DMS153 (cell line): ENCODE measurements at regions not wholly inside any gene's neighbourhood (a gene's known extent, or its start where the extent isn't known, plus 50 kb on each side); places are given as distances from the start of the nearest gene placed in this dataset.
"Not testable (repeated sequence)": the region's sequence is repeated elsewhere in the genome, so short reads cannot be mapped to it uniquely, and the experiment has no call there.

Experiments
- DNase-seq: peaks from one replicate; lab custom pipeline; 2025; lab: John Stamatoyannopoulos, UW

DNA sequence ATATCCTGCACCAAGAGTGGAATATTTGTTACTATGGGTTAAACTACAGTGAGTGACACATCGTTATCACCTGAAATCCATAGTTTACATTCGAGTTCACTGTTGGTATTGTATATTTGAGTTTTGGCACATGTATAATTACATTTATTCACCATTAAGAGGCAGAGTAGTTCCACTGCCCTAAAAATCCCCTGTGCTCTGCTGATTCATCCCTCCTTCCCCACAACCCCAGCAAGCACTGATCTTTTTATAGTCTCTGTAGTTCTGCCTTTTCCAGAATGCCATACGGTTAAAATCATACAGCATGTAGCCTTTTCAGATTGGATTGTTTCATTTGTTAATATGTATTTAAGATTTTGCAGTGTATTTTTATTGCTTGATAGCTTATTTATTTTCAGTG lies 495.2 kb downstream of the DIRAS2 start:
- DNase-seq = no peak

DNA sequence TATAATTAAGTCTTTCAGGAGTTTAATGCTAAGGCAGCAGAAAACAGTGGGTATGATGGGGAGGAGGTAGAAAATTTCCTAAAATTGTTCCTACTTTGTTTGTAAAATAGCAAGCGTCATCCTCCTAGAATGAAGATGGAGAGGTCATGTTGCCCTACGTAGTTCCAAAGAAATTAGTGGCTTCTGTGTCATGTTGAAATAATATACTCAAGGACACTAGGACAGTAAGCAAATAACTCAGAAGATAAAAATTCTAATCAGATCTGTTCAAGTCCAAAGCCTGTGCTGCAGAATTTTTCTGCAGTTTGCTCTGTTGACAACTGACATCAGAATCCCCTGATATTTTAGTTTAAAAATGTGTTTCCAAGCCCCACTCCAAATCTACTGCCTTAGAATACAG lies 486.3 kb downstream of the DIRAS2 start:
- DNase-seq = no peak

DNA sequence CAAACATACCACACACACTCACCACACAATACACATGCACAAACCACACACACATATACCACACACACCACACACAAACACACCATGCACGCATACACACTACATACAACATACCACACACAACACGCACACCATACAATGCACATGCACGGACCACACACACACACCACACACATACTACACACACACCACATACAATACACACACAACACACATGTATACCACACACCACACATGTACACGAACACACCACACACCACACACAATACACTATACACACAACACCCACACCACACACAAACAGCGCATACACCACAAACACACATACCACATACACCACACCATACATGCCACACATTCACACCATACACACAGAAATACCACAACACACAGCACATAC lies 480.3 kb downstream of the DIRAS2 start:
- no peak for DNase-seq

DNA sequence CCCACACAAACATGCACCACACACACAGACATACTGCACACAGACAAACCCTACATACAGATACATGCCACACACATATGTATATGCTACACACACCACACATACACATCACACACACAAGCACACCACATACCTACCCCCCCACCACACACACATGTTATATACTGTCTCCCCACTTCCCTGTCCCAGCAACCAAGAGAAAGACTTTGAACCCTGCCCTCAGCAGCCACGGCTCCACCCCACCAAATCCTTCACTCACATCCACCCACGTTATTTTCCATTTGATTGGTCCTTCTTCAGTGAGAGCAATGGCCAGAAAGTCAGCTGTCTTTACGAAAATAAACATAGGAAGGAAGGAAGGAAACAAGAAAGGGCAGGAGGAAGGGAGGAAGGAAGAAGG lies 479.8 kb downstream of the DIRAS2 start:
- no peak for DNase-seq

DNA sequence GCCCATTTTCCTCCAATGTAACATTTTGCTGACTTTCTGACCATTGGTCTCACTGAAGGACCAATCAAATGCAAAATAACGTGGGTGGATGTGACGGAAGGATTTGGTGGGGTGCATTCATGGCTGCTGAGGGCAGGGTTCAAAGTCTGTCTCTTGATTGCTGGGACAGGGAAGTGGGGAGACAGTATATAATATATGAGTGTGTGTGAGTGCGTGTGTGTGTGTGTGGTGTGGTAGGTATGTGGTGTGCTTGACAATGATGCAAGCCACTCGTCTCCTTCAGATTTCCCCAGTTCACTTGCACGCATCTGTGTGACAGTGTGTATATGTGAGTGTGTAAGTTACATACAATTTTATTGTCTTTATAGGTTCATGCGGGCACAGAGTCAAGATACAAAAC lies 477.3 kb downstream of the DIRAS2 start:
- DNase-seq = no peak

DNA sequence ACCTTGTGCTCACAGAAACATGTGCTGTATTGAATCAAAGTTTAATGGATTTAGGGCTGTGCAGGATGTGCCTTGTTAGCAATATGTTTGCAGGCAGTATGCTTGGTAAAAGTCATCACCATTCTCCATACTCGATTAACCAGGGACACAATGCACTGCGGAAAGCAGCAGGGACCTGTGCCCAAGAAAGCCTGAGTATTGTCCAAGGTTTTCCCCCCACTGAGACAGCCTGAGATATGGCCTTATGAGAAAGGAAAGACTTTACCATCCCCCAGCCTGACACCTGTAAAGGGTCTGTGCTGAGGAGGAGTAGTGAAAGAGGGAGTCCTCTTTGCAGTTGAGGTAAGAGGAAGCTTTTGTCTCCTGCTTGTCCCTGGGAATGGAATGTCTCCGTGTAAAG lies 476.2 kb downstream of the DIRAS2 start:
- DNase-seq = not testable (repeated sequence)

DNA sequence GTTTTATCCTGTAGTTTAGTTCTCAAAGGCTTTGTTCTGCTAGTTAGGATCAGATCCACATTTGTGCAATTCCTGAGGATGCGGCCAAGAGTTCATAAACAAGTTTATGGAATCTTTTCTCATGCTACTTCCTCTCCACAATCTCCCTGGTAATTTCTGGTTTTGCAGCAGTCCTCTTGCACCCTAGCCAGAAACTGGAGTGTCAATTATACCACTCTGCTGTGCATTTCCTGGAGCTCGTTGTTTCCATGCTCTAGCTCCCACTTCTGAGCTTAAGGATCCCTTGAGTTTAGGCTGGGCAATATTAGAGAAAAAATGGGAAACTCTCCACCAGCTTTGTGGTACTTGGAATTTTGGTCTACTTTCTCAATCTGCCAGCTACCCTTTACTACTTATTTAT lies 474.7 kb downstream of the DIRAS2 start:
- peak; percentile 50 for DNase-seq

DNA sequence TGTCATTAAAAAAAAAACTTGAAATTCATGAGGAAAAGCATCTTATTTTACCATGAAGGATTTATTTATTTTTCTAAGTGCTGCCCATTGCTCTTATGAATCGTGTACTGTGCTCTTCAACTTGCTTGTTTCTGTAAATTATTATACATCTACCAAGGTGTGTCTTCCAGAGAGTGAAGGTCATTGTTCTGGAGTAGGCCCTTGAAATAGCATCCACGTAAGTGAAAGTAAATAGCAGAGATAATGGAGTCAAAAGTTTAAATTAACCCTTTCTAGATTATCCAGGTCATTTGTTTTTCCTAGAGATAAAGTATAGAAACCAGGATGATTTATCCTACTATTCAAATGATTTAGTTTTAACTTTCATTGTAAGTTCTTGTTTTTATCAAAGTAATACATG lies 473.1 kb downstream of the DIRAS2 start:
- peak; percentile 41 for DNase-seq

DNA sequence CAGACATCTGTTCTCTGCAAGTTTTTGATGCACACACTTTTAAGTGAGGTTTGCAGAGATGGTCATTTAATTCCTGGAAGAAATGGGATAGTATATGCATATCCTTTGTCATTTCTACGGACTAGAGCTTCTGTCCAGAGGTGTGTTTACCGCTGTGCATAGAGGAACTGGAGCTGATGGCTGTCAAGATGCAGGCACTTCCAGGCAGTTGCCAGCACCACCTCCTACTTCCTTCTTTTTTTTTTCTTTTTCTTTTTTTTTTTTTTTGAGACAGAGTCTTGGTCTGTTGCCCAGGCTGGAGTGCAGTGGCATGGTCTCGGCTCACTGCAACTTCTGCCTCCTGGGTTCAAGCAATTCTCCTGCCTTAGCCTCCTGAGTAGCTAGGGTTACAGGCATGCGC lies 468.7 kb downstream of the DIRAS2 start:
- not testable (repeated sequence) for DNase-seq

DNA sequence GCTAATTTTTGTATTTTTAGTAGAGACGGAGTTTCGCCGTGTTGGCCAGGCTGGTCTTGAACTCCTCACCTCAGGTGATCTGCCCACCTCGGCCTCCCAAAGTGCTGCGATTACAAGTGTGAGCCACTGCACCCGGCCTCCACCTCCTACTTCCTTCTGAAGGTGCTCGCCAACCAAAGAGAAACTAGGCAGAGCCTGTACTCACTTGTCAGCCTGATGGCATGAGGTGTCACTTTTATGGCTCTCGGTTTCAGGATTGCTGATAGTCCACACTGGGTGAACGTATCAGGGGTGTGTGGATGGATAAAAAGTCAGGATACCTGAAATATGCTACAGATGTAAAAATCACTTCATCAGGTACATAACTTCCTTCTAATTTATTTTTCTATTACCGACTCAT lies 468.3 kb downstream of the DIRAS2 start:
- DNase-seq = not testable (repeated sequence)

DNA sequence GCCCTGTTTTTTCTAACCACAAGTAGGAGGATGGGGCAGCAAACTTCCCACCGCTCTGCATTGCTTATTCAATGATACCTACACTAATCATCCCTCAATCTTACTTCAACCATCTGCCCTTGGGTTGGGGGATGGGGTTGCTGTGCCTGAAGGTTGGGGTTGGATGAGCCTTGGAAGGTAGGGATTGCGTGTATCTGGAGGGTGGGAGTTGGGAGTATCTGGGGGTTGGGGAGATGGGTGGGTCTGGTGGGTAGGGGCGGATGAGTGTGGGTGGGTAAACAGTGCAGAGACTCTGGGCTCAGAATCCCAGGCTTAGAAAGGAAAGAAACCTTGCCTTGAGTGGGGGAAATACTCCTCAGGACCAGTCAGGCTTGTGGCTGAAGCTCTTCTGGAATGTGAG lies 467.4 kb downstream of the DIRAS2 start:
- no peak for DNase-seq

DNA sequence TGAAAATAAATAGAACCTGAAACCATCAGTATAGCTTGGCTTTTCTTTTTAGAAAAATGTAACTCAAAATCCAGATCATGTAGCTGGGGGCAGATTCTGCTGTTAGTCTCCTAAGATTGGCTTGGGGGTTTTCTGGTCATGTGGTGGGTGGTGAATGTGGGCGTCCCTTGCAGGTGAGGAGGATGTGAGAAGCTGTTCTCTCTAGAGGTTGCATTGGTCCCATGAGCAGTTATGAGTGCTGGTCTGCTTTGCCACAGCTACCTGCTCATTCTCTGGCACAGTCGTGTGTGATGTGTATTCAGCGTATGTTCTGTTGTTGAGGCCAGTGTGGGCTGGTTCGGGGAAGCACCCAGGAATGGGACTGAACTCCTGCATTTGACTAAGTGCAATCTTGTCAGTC lies 466.8 kb downstream of the DIRAS2 start:
- no peak for DNase-seq

DNA sequence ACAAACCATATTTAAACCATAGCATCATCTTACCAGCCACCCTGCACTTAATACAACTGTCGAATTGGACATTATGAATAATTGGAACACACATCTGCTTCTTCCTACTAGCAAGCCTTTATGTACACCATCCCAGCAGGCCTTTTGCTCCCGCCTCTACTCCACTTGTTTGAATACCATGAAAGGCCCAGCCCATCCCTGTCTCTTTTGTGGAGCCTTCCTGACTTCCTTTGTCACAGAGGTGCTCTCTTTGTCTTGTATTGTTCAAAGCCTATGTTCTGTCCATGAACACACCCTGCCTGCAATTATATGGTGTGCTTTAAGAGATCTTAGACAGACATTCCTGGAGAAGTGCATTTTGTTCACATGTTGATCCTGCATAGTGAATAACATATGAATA lies 465.7 kb downstream of the DIRAS2 start:
- peak; percentile 100 for DNase-seq

DNA sequence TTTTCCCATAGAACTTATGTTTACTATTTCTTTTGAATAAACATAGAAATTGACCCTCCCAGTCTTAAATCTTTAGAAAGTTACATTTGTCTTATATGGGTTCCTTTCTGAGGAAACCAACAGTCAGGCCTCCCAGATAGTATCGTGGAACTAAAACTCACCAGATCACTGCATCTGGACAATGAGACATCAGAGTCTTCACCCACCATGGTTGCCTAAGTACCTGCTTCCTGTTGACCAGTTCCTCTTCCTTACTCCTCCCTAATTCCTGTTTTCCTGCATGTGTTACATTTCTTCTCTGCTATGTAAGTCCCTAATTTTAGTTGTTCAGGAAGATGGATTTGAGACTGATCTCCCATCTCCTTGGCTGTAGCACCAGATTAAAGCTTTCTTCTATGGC lies 462.2 kb downstream of the DIRAS2 start:
- peak; percentile 10 for DNase-seq

DNA sequence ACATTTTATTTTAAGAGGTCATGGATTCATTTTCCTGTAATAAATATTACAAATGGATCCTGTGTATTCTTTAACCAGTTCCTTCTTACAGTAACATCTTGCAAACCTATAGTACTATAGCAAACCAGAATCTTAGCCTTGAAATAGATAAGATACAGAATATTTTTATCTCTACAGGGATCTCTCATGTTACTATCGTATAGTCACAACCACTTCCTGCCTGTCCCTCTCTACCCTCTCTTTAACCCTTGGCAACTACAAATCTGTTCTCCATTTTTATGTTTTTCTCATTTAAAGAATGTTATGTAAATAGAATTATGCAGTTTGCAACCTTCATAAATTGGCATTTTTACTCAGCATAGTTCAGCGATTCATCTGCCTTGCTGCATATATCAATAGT lies 454.0 kb downstream of the DIRAS2 start:
- no peak for DNase-seq

DNA sequence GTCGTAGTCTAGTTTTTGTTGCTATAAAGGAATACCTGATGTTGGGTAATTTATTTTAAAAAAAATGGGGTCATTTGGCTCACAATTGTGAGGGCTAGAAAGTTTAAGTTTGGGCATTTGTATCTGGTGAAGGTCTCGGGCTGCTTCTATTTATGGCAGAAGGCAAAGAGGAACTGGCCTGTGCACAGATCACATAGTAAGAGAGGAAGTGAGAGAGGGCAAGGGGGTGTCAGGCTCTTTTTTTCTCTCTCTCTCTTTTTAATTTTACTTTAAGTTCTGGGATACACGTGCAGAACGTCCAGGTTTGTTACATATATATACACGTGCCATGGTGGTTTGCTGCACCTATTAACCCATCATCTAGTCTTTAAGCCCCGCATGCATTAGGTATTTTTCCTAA lies 453.3 kb downstream of the DIRAS2 start:
- no peak for DNase-seq

DNA sequence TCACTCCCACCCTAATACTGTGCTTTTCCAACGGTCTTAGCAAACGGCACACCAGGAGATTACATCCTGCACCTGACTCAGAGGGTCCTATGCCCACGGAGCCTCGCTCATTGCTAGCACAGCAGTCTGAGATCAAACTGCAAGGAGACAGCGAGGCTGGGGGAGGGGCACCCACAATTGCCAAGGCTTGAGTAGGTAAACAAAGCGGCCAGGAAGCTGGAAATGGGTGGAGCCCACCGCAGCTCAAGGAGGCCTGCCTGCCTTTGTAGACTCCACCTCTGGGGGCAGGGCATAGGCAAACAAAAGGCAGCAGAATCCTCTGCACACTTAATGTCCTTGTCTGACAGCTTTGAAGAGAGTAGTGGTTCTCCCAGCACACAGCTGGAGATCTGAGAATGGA lies 450.2 kb downstream of the DIRAS2 start:
- not testable (repeated sequence) for DNase-seq

DNA sequence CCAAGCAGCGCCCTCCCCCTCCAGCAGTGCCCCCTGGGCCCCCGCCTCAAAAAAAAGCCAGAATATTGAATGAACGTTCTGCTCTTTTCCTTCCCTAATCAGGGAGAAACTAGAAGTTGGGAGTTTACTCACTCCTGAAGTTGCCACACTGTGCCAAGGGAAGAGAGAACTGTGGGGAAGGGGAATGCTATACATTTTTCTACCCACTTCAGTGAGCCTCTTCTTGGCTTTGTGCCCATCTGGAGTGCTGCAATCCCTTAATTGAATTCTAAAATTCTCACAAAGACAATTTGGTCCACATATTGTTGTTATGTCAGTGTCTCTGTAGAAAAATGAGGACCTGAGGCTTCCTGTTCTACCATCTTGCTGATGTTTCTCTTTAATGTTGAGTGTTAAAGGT lies 443.7 kb downstream of the DIRAS2 start:
- DNase-seq = no peak

DNA sequence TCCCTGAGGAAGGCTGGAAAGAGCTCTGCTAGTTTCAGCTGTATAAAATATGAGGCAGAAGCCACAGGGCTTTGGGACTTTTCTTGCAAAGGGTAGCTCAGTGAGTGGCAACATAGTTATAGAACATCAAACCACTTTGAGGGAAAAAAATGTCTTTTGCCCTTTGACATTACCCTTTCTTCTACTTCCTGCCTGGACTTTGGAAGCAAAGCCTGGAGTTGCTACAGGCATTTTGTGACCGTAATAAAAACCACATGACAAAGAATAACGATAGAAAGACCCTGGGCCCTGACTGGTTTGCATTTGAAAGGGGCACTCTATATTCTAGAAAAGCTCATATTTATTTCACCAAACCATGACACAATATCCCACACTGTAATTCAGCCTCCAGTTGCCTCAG lies 440.9 kb downstream of the DIRAS2 start:
- no peak for DNase-seq

DNA sequence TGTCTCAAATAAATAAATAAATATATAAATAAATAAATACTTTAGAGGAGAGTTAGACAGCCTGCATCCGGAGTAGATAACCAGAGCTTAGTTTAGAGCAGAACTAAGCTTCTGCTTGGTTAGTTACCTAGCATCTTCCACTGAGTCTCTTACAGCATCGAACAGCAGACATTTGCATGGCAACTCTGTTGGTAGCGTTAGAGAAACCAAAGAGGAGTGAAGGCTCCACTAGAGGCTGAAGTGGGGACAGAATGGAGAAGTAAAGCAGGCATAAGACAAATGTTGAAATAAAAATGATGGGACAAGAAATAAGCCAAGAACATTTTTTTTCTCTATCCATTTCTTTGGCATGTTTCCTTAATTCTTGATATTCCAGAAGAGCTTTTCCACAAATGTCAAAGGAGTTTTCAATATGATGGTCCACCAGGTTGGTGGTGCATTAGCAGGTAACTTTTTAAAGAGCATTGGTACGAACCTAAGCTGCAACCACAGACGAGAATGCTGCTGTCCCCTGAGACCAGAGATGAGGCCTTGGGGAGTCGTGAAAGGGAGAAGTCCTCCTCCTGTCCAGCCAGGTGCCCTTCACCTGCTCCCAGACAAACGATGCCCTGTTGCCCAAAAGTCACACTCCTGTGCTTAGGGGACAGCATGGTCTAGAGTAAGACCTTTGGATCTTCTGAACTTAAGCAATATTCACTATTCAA lies 438.3 kb downstream of the DIRAS2 start:
- DNase-seq = no peak

DNA sequence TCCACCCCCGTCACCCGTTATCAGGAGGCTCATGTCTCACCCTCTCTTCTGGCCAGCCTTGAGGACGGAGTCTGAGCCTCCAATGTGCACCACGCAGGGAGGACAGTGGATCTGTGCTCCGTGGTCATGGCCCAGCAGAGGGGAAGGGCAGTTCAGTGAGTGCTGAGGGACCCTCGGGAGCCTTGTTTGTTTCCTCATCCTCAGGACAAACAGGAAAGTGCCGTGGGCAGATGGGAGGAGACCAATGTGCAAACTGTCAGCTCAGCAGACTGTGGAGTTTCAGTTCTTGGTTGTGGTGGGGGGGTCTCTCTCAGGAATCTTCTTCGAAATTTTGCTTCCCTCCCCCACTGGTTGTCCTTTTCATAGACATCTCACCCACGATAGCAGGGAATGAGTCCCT lies 429.6 kb downstream of the DIRAS2 start:
- not testable (repeated sequence) for DNase-seq

DNA sequence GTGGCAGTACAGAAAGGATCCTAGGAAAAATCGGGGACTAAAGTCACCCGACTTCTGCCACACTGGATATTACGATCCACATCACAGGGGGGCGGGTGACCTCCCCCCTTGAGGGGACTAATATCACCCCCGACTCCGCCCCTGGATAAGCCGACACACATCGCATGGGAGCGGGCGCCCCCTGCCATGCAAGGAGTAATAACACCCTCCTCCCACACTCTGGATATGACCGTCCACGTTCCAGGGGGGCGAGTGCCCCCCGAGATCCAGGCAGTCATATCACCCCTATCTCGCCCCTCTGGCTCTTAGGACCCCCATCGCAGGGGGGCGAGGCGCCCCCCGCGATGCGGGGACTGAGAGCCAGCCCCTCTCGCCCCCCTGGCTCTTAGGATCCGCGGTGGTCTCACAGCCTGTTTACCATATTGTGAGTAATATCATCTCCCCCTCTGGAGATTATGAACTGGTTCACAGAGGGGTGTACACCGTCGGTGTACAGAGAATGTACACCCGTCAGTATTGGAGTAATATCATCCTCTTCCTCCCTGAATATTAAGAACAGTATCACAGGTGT lies 423.0 kb downstream of the DIRAS2 start:
- no peak for DNase-seq

DNA sequence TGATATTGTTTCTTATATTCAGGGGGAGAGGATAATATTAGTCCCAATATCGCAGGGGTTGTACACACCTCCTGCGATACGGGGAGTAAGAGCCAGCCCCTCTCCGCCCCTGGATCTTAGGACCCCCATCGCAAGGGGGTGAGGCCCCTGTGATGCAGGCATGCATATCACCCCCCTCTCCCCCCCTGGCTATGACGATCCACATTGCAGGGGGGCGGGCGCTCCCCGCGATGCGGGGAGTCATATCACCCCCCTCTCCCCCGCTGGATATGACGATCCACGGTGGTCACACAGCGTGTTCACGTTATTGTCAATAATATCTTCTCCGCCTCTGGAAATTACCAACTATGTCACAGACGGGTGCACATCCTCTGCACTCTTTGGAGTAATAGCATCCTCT lies 420.7 kb downstream of the DIRAS2 start:
- not testable (repeated sequence) for DNase-seq

DNA sequence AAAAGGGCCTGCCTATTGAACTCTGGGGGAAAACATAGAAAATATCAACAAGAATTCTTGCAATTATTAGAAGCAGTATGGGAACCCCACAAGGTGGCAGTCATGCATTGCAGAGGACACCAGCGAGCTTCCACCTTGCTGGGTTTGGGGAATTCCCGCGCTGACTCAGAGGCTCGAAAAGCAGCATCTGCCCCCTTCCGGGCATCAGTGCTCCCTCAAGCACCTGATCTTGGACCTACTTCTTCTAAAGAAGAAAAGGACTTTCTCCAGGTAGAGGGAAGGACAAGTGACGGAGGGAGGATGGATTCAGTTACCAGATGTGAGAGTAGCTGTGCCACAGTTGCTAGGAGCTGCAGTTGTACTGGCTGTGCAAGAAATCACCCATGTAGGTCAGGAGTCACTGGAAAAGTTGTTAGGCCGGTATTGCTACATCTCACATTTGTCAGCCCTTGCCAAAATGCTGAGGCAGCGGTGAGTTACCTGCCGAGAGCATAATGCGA lies 415.7 kb downstream of the DIRAS2 start:
- peak; percentile 66 for DNase-seq
